HEK293T (cell line): ENCODE measurements at regions not wholly inside any gene's neighbourhood (a gene's known extent, or its start where the extent isn't known, plus 50 kb on each side); places are given as distances from the start of the nearest gene placed in this dataset.

ENCODE experiments used
- ARNT ChIP-seq: fragments of 450-650 bp; IDR thresholded peaks from 2 replicates; pipeline ENCODE4 v1.6.1; 2017; ENCODE audit warnings: mild to moderate bottlenecking
- BHLHE40 ChIP-seq: fragments of 450-650 bp; IDR thresholded peaks from 2 replicates; pipeline ENCODE4 v1.6.1; 2016; ENCODE audit warnings: mild to moderate bottlenecking, moderate library complexity, borderline replicate concordance
- ELF4 ChIP-seq: fragments of 450-650 bp; IDR thresholded peaks from 2 replicates; pipeline ENCODE4 v1.6.1; 2017; ENCODE audit warnings: antibody characterized with exemption
- FOXA1 ChIP-seq: fragments of 450-650 bp; IDR thresholded peaks from 2 replicates; pipeline ENCODE4 v1.6.1; 2016; ENCODE audit warnings: mild to moderate bottlenecking
- FOXM1 ChIP-seq: fragments of 450-650 bp; IDR thresholded peaks from 2 replicates; pipeline ENCODE4 v1.6.1; 2017; ENCODE audit warnings: mild to moderate bottlenecking, borderline replicate concordance
- LEF1 ChIP-seq: fragments of 450-650 bp; IDR thresholded peaks from 2 replicates; pipeline ENCODE4 v1.6.1; 2017; ENCODE audit warnings: mild to moderate bottlenecking, borderline replicate concordance
- NFRKB ChIP-seq: fragments of 450-650 bp; IDR thresholded peaks from 2 replicates; pipeline ENCODE4 v1.6.1; 2016; ENCODE audit warnings: mild to moderate bottlenecking, moderate library complexity
- SUZ12 ChIP-seq: fragments of 450-650 bp; IDR thresholded peaks from 2 replicates; pipeline ENCODE4 v1.6.1; 2016; ENCODE audit warnings: mild to moderate bottlenecking
- TARDBP ChIP-seq: fragments of 450-650 bp; IDR thresholded peaks from 2 replicates; pipeline ENCODE4 v1.6.1; 2016
- ZNF384 ChIP-seq: fragments of 450-650 bp; IDR thresholded peaks from 2 replicates; pipeline ENCODE4 v1.6.1; 2016

DNA sequence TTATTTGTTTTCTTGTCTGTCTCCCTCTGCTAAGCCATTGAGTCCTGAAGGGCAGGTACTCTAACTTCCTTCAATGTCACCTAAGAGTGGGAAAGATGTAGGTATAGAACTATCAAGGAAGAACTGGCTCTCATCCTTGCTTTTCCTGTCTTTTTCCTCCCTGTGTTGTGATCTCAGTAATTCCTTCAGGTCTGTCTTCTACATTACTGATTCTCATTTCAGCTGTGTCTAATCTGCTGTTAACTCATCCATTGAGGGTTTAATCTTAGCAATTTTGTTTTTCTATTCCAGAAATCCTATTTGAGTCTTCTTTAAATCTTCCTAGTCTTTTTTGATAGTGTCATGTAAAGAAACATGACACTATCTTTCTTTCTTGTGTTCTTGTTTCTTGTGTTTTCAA, 124.5 kb upstream of the PLXNC1 start:
- no peak for TF ChIP-seq TARDBP
- no peak for TF ChIP-seq LEF1
- TF ChIP-seq ZNF384: no peak
- no peak for TF ChIP-seq ELF4
- TF ChIP-seq BHLHE40: no peak
- no peak for TF ChIP-seq SUZ12
- TF ChIP-seq FOXA1: no peak
- no peak for TF ChIP-seq FOXM1
- TF ChIP-seq ARNT: no peak
- TF ChIP-seq NFRKB: no peak
